SK-N-SH (cell line): ENCODE measurements at regions not wholly inside any gene's neighbourhood (a gene's known extent, or its start where the extent isn't known, plus 50 kb on each side); places are given as distances from the start of the nearest gene placed in this dataset.
"Not testable (repeated sequence)": the region's sequence is repeated elsewhere in the genome, so short reads cannot be mapped to it uniquely, and the experiment has no call there.

ENCODE experiments used
- CTCF ChIA-PET: fragments of 300-600, 350-600 bp; formaldehyde crosslinking; extraction: SDS; loops from one replicate; lab custom pipeline; 2021; lab: Yijun Ruan, JAX
- POLR2A ChIA-PET: fragments of 350-600 bp; sonication (Branson Sonifier 250); formaldehyde crosslinking; extraction: SDS; loops from one replicate; lab custom pipeline; 2020; ENCODE audit warnings: antibody characterized with exemption, inconsistent platforms; lab: Yijun Ruan, JAX
- DNase-seq: peaks from one replicate; pipeline ENCODE4 v3.0.0; 2012
- H2AFZ ChIP-seq: fragments of 200-600 bp; sonication (generic); 2 replicates; pipeline ENCODE4 v1.8.1; 2016; ENCODE audit warnings: antibody characterized with exemption, mild to moderate bottlenecking, low read depth
- H3F3A ChIP-seq: fragments of 200-600 bp; sonication (generic); replicated peaks from 2 replicates; pipeline ENCODE3; 2016; ENCODE audit warnings: antibody characterized with exemption, mild to moderate bottlenecking; ENCODE audit not compliant: insufficient read depth
- H3K27ac ChIP-seq, 2 experiments: fragments of 200-500 bp in 1 of 2; fragments of 200-600 bp in 1 of 2; sonication (Bioruptor generic) in 1 of 2; sonication (generic), shearing (Covaris generic) in 1 of 2; 2 replicates each; pipeline versions ENCODE4 v1.5.1 to v1.6.1; 2014 to 2016; ENCODE audit warnings: low read depth in 2 of 2, inconsistent platforms in 1 of 2, low read length in 1 of 2, mild to moderate bottlenecking in 1 of 2, mixed read lengths in 1 of 2
- H3K27me3 ChIP-seq: fragments of 200-600 bp; sonication (generic), shearing (Covaris generic); 2 replicates; pipeline ENCODE4 v1.6.1; 2016; ENCODE audit warnings: mixed run types; ENCODE audit not compliant: insufficient read depth
- H3K36me3 ChIP-seq, 2 experiments: fragments of 200-500 bp in 1 of 2; fragments of 200-600 bp in 1 of 2; sonication (Bioruptor generic) in 1 of 2; sonication (generic) in 1 of 2; replicated peaks in 1 of 2; 2 replicates each; pipeline versions ENCODE3 to v1.5.1; 2014 to 2016; ENCODE audit warnings: low read length in 1 of 2, mild to moderate bottlenecking in 1 of 2; ENCODE audit not compliant: insufficient read depth in 2 of 2, control insufficient read depth in 1 of 2
- H3K4me1 ChIP-seq, 2 experiments: fragments of 200-500 bp in 1 of 2; fragments of 200-600 bp in 1 of 2; sonication (Bioruptor generic) in 1 of 2; sonication (generic), shearing (Covaris generic) in 1 of 2; 2 replicates each; pipeline versions ENCODE4 v1.5.1 to v1.6.1; 2014 to 2016; ENCODE audit warnings: low read depth in 1 of 2, low read length in 1 of 2, mixed run types in 1 of 2; ENCODE audit not compliant: insufficient read depth in 2 of 2, control insufficient read depth in 1 of 2
- H3K4me2 ChIP-seq: fragments of 200-600 bp; sonication (generic), shearing (Covaris generic); 2 replicates; pipeline ENCODE4 v1.6.1; 2017; ENCODE audit warnings: mixed run types
- H3K4me3 ChIP-seq, 2 experiments: fragments of 200-500 bp in 1 of 2; fragments of 200-600 bp in 1 of 2; sonication (Bioruptor generic) in 1 of 2; sonication (generic), shearing (Covaris generic) in 1 of 2; 2 replicates each; pipeline versions ENCODE4 v1.5.1 to v1.8.1; 2014 to 2016; ENCODE audit warnings: low read depth in 2 of 2, inconsistent platforms in 1 of 2, low read length in 1 of 2, mild to moderate bottlenecking in 1 of 2, mixed read lengths in 1 of 2, moderate library complexity in 1 of 2
- H3K79me2 ChIP-seq: fragments of 200-600 bp; sonication (generic); 2 replicates; pipeline ENCODE4 v1.8.1; 2017; ENCODE audit warnings: mild to moderate bottlenecking; ENCODE audit not compliant: insufficient read depth
- H3K9ac ChIP-seq: fragments of 200-600 bp; sonication (generic); 2 replicates; pipeline ENCODE4 v1.6.1; 2017; ENCODE audit warnings: mixed run types
- H3K9me2 ChIP-seq: fragments of 200-600 bp; sonication (generic); 2 replicates; pipeline ENCODE4 v1.6.1; 2017; ENCODE audit warnings: mixed run types
- H3K9me3 ChIP-seq: fragments of 200-600 bp; sonication (generic); 2 replicates; pipeline ENCODE4 v1.6.1; 2017; ENCODE audit warnings: mixed run types, mild to moderate bottlenecking, moderate library complexity
- H4K20me1 ChIP-seq: fragments of 200-600 bp; sonication (generic); 2 replicates; pipeline ENCODE4 v1.6.1; 2017; ENCODE audit warnings: mild to moderate bottlenecking, mixed run types; ENCODE audit not compliant: insufficient read depth
- EP300 ChIP-seq, 2 experiments: IDR thresholded peaks; 2 replicates each; pipeline versions ENCODE4 v1.4.0 to v1.6.1; 2012; ENCODE audit warnings: borderline replicate concordance in 1 of 2, low read depth in 1 of 2, low read length in 1 of 2
- FOSL2 ChIP-seq: IDR thresholded peaks from 2 replicates; pipeline ENCODE4 v1.4.0; 2012; ENCODE audit warnings: low read depth, mild to moderate bottlenecking, moderate library complexity, borderline replicate concordance
- RAD21 ChIP-seq: IDR thresholded peaks from 2 replicates; pipeline ENCODE4 v1.6.1; 2012; ENCODE audit warnings: mild to moderate bottlenecking, low read length
- RXRA ChIP-seq: IDR thresholded peaks from 2 replicates; pipeline ENCODE4 v1.4.0; 2012; ENCODE audit warnings: low read depth, mild to moderate bottlenecking, borderline replicate concordance
- WGBS: methylation state at CpG from one replicate; pipeline ENCODE4 v1.1.6; 2017; ENCODE audit warnings: low lambda C conversion rate; 5-methylcytosine and 5-hydroxymethylcytosine counted together
- TF ChIP-seq, protein P1 (sequence below): fragments of 150-350 bp; IDR thresholded peaks from 2 replicates; pipeline ENCODE4 v1.6.1; 2017; ENCODE audit warnings: antibody characterized with exemption, low read length, low read depth, borderline replicate concordance
- TF ChIP-seq, protein P2 (sequence below): IDR thresholded peaks from 2 replicates; pipeline ENCODE4 v1.4.0; 2012; ENCODE audit warnings: low read depth, borderline replicate concordance
- TF ChIP-seq, protein P3 (sequence below): fragments of 200-600 bp; sonication (generic); IDR thresholded peaks from 2 replicates; pipeline ENCODE4 v1.6.1; 2017; ENCODE audit warnings: antibody characterized with exemption, mild to moderate bottlenecking, moderate library complexity

DNA sequence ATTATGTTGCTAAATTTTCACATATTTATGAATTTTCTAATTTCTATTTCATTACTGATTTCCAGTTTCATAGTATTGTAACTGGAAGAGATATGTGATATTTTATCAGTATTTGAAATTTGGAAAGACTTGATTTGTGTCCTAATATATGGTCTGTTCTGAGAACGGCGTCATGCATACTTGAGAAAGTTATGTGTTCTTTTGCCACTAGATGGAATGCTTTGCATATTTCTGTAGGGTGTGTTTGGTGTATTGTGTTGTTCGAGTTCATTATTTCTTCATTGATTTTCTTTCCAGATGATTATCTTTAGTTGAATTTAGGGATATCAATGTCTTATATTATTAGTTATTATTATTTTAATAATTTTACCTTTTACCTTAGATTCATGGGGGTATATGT, 110.6 kb upstream of the ITM2A start:
- peak; percentile 42; the same call in 1 of the 2 replicates for TF ChIP-seq RAD21
- no peak for TF ChIP-seq FOSL2
- TF ChIP-seq, protein P1, sequence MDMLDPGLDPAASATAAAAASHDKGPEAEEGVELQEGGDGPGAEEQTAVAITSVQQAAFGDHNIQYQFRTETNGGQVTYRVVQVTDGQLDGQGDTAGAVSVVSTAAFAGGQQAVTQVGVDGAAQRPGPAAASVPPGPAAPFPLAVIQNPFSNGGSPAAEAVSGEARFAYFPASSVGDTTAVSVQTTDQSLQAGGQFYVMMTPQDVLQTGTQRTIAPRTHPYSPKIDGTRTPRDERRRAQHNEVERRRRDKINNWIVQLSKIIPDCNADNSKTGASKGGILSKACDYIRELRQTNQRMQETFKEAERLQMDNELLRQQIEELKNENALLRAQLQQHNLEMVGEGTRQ: no peak
- TF ChIP-seq, all 33 proteins: peak for 1
- POLR2A ChIA-PET: no interaction called here
- CTCF ChIA-PET: interaction anchor here (1.1 kb wide), 1 partner anchor 770 kb away, joined by 3 read pairs; no protein-coding TSS in a partner anchor
- no peak overlapping the region for H3K4me2 ChIP-seq
- H4K20me1 ChIP-seq: no peaks in the 10 kb centered on the region
- no peaks in the 10 kb centered on the region for H3K9me3 ChIP-seq
- 14% methylated on average over 3 of the region's 3 CpGs for WGBS
- H3K79me2 ChIP-seq: no peaks in the 10 kb centered on the region
- no peak overlapping the region for H3K27ac ChIP-seq
- no peaks in the 10 kb centered on the region for H3K9me2 ChIP-seq
- H3F3A ChIP-seq: no peaks in the 10 kb centered on the region
- no peaks in the 10 kb centered on the region for H3K4me1 ChIP-seq
- no peak overlapping the region for H2AFZ ChIP-seq
- DNase-seq: no peak
- H3K4me3 ChIP-seq: no peak overlapping the region
- H3K27me3 ChIP-seq: no peaks in the 10 kb centered on the region
- H3K36me3 ChIP-seq: no peaks in the 10 kb centered on the region
- no peak overlapping the region for H3K9ac ChIP-seq

DNA sequence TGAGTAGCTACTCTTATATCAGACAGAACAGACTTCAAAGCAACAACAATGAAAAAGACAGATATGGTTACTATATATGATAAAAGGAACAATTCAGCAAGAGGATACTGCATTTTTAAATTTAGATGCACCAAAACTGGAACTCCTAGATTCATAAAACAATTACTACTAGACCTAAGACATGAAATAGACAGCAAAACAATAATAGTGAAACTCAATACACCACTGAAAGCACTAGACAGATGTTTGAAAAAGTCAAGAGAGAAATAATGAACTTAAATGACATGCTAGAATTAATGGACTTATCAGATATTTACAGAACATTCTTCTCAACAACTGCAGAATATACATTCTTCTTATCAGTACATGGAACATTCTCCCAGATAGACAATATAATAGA, 99.5 kb upstream of the ITM2A start:
- H3K27me3 ChIP-seq: no peaks in the 10 kb centered on the region
- ChIA-PET CTCF (no interaction called here), POLR2A (no interaction called here)
- no peaks in the 10 kb centered on the region for H3K36me3 ChIP-seq
- H3K4me1 ChIP-seq: no peaks in the 10 kb centered on the region
- no peaks in the 10 kb centered on the region for H3K79me2 ChIP-seq
- no peak overlapping the region for H3K27ac ChIP-seq
- H3K9me2 ChIP-seq: no peaks in the 10 kb centered on the region
- H4K20me1 ChIP-seq: no peaks in the 10 kb centered on the region
- no peak overlapping the region for H2AFZ ChIP-seq
- H3K4me3 ChIP-seq: no peak overlapping the region
- TF ChIP-seq RXRA (no peak), EP300 (IDR thresholded peaks at IDR 0.05; ENCODE audit: borderline replicate concordance in 1 of 2, low read depth in 1 of 2, low read length in 1 of 2) (no peak)
- TF ChIP-seq, protein P2, sequence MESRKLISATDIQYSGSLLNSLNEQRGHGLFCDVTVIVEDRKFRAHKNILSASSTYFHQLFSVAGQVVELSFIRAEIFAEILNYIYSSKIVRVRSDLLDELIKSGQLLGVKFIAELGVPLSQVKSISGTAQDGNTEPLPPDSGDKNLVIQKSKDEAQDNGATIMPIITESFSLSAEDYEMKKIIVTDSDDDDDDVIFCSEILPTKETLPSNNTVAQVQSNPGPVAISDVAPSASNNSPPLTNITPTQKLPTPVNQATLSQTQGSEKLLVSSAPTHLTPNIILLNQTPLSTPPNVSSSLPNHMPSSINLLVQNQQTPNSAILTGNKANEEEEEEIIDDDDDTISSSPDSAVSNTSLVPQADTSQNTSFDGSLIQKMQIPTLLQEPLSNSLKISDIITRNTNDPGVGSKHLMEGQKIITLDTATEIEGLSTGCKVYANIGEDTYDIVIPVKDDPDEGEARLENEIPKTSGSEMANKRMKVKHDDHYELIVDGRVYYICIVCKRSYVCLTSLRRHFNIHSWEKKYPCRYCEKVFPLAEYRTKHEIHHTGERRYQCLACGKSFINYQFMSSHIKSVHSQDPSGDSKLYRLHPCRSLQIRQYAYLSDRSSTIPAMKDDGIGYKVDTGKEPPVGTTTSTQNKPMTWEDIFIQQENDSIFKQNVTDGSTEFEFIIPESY: no peak
- no peak overlapping the region for H3K9ac ChIP-seq
- no peaks in the 10 kb centered on the region for H3K9me3 ChIP-seq
- no peaks in the 10 kb centered on the region for H3F3A ChIP-seq
- H3K4me2 ChIP-seq: no peak overlapping the region
- no peak for DNase-seq

DNA sequence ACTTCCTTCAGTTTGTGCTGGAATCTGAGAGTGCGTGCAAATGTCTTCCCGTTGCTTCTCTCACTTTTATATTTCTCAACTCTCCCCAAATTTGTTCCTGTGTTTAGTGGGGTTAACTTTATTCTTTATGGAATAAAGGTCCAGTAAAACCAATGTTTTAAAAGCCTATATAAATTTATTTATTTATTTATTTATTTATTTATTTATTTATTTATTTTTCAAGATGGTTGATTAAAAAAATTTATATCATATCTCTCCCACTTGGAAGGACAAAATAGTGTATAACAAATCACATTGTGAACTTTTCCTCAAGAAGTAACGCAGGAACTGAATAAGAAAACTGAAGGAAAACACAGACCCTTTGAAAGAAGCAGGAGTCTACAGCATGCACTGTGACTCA, 95.3 kb upstream of the ITM2A start:
- H3K79me2 ChIP-seq: no peaks in the 10 kb centered on the region
- DNase-seq: no peak
- WGBS: 9% methylated on average over 3 of the region's 3 CpGs
- H3F3A ChIP-seq: no peaks in the 10 kb centered on the region
- H3K4me1 ChIP-seq: no peaks in the 10 kb centered on the region
- no peak overlapping the region for H3K4me3 ChIP-seq
- H3K36me3 ChIP-seq: no peaks in the 10 kb centered on the region
- H3K4me2 ChIP-seq: no peak overlapping the region
- CTCF ChIA-PET: no interaction called here
- no peaks in the 10 kb centered on the region for H3K9me2 ChIP-seq
- no peak overlapping the region for H3K9ac ChIP-seq
- POLR2A ChIA-PET: no interaction called here
- H4K20me1 ChIP-seq: no peaks in the 10 kb centered on the region
- no peaks in the 10 kb centered on the region for H3K27me3 ChIP-seq
- TF ChIP-seq, protein P3, sequence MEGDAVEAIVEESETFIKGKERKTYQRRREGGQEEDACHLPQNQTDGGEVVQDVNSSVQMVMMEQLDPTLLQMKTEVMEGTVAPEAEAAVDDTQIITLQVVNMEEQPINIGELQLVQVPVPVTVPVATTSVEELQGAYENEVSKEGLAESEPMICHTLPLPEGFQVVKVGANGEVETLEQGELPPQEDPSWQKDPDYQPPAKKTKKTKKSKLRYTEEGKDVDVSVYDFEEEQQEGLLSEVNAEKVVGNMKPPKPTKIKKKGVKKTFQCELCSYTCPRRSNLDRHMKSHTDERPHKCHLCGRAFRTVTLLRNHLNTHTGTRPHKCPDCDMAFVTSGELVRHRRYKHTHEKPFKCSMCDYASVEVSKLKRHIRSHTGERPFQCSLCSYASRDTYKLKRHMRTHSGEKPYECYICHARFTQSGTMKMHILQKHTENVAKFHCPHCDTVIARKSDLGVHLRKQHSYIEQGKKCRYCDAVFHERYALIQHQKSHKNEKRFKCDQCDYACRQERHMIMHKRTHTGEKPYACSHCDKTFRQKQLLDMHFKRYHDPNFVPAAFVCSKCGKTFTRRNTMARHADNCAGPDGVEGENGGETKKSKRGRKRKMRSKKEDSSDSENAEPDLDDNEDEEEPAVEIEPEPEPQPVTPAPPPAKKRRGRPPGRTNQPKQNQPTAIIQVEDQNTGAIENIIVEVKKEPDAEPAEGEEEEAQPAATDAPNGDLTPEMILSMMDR: no peak
- no peak overlapping the region for H3K27ac ChIP-seq
- no peaks in the 10 kb centered on the region for H3K9me3 ChIP-seq
- H2AFZ ChIP-seq: no peak overlapping the region

DNA sequence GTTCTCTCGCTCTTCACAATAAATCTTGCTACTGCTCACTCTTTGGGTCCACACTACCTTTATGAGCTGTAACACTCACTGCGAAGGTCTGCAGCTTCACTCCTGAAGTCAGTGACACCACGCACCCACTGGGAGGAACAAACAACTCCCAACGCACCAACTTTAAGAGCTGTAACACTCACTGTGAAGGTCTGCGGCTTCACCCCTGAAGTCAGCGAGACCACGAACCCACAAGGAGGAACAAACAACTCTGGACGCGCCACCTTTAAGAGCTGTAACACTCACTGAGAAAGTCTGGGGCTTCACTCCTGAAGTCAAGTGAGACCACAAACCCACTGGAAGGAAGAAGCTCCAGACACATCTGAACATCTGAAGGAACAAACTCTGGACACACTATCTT, 89.5 kb upstream of the ITM2A start:
- DNase-seq, H3K9ac ChIP-seq, H3K27ac ChIP-seq, H3F3A ChIP-seq, H3K9me2 ChIP-seq, H3K9me3 ChIP-seq, H3K4me3 ChIP-seq, H3K36me3 ChIP-seq, POLR2A ChIA-PET, H4K20me1 ChIP-seq, H3K4me1 ChIP-seq, H3K27me3 ChIP-seq, H2AFZ ChIP-seq, H3K79me2 ChIP-seq, H3K4me2 ChIP-seq: not testable (repeated sequence)
- CTCF ChIA-PET: interaction anchor here (1.3 to 1.7 kb wide), 2 partner anchors 20 to 44 kb away, joined by 4 to 5 read pairs; no protein-coding TSS in a partner anchor
- 6% methylated on average over 8 of the region's 9 CpGs for WGBS
